ENCODE measurements at regions not wholly inside any gene's neighbourhood (a gene's known extent, or its start where the extent isn't known, plus 50 kb on each side); places are given as distances from the start of the nearest gene placed in this dataset.

DNA sequence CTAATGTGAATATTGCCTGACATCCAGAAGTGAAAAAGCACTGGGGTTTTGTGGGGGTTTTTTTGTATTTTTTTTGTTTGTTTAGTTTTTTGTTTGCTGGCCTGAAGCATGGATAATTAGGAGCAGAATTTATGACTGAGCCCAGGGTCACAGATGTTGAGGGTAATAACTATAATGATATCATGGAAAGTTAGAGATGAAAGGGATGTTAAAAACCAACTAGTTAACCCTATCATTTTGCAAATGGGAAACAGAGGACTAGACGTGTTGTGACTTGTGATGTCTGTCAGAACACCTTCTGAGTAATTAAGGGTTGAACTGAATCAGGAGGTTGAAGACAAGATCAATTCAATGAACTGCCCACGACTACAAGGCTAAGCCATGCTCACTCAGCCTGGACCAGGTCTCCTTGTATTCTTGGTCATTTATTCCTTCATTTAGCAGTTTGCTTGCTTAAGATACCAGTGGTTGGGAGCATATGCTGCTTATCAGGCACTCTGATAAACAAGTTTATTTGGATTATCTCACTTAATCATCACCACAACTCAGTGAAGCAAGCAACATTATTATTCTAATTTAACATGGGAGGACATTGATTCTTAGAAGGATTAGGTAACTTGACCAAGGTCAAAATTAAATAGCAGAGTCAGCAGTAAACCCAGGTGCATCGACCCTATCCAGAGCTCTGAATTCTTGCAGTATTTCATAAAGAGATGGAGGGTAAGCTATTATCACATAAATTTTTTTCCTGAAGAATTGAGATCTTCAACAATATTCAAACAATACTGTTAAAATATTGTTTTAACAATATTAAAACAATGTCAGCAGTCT, 75.7 kb upstream of the PIK3R1 start:
- Histone ChIP-seq H3K9me3 (ENCODE audit: control insufficient read depth, insufficient read depth, low read length) (no peaks in the 10 kb centered on the region; the same call in 1 of the 2 replicates), H3K4me3 (ENCODE audit: low read depth, low read length) (no peak overlapping the region), H3K9ac (ENCODE audit: low read depth, low read length) (no peak overlapping the region), H3K36me3 (ENCODE audit: control insufficient read depth, insufficient read depth, low read length) (no peaks in the 10 kb centered on the region), H3K27me3 (ENCODE audit: control insufficient read depth, insufficient read depth, low read length) (no peaks in the 10 kb centered on the region), H3K4me1 (ENCODE audit: control insufficient read depth, insufficient read depth, low read length) (0 out of 2 replicates have a peak, but pooled peaks cover 3% of the 10 kb centered on the region), H3K27ac (ENCODE audit: low read depth, low read length) (no peak overlapping the region)

DNA sequence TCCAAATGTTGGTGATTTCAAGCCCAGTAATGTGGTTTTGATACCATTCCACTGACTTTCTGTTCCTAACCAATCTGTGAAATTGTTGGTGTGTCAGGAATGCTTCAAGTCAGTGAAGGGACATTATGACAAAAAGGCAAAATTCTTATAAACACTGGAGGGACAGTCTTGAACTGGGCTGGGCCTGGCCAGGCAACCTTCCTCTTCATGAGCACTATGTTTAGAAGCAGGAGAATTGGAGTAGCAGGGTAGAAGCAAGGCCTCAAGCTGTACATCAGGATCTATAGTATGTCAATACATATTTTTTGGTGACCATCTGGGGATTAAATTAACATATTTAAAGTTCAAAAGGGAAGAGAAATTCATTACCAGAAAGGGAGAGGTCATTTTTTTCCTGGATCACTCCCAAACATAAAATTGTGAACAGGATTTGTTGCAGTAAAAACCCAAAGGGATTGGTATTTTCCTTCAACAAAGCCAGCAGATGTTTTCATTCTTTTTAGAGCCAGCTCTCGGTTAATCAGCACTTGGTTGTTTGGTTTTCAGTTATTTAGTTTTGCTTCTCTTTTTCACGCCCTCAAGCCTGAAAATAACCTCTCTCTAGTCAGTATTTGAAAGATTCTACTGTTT, 77.9 kb upstream of the PIK3R1 start:
- Histone ChIP-seq H3K27me3 (ENCODE audit: control insufficient read depth, insufficient read depth, low read length) (no peaks in the 10 kb centered on the region), H3K4me1 (ENCODE audit: control insufficient read depth, insufficient read depth, low read length) (peaks cover 10% of the 10 kb centered on the region), H3K9ac (ENCODE audit: low read depth, low read length) (no peak overlapping the region), H3K27ac (ENCODE audit: low read depth, low read length) (no peak overlapping the region), H3K9me3 (ENCODE audit: control insufficient read depth, insufficient read depth, low read length) (no peaks in the 10 kb centered on the region; the same call in 1 of the 2 replicates), H3K36me3 (ENCODE audit: control insufficient read depth, insufficient read depth, low read length) (no peaks in the 10 kb centered on the region), H3K4me3 (ENCODE audit: low read depth, low read length) (no peak overlapping the region)

DNA sequence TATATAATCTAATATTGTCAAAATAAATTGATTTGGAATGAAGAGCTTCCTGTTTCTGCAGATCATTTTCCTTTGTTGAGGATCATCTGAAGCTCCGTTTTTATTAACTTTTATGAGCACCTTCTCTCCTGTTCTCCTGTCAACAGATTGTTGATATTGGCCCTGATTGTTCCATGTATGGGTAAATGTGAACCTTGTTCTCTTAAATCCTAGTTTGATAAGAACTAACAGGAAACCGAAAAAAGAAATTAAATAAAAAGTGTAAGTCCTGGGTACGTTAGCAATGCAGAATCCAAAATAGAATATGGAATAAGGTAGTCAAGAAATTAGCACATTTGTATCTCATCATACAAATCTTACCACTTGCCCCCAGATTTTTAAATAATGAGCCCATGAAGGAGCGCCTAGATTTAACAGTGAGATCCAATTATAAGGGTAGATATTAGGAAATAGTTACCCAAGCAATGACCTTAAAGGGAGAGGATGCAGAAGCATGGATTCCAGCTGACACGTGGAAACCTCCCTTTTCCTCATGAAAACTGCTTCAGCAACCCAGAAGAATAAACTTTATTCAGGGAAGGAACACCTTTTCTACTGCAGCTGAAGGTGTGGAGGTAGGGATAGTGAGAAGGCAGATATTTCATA, 80.8 kb upstream of the PIK3R1 start:
- Histone ChIP-seq H3K4me3 (ENCODE audit: low read depth, low read length) (no peak overlapping the region), H3K36me3 (ENCODE audit: control insufficient read depth, insufficient read depth, low read length) (no peaks in the 10 kb centered on the region), H3K27ac (ENCODE audit: low read depth, low read length) (no peak overlapping the region), H3K9me3 (ENCODE audit: control insufficient read depth, insufficient read depth, low read length) (no peaks in the 10 kb centered on the region), H3K4me1 (ENCODE audit: control insufficient read depth, insufficient read depth, low read length) (peaks cover 8% of the 10 kb centered on the region), H3K9ac (ENCODE audit: low read depth, low read length) (no peak overlapping the region), H3K27me3 (ENCODE audit: control insufficient read depth, insufficient read depth, low read length) (no peaks in the 10 kb centered on the region)

DNA sequence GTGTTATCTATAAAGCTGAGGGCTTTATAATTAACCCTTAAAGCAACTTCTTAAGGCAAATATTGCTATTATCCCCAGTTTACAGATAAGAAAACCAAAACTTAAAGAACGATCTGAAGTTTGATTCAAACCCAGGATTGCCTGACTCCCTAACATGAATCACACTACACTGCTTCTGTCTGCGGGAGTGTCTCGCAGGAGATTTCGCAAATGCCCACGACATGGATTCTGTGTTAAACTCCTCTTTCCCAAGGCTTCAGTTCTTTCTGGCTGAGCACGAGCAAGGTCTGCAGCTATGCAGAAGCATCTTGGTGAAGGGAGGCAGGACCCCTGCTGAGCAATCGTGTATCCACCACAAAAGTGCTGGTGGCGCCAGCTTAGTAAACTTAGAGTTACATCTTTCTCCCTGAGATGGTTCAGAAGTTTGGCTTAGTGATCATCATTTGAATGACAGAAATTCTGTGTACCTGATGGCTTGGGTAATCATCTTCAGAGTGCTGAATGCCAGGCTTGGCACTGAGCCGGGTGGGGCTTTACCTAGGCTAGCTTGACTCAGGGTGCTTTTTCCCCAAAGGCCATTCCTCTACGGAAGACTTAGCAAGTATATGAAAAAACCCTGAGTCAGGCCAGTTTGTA, 81.4 kb upstream of the PIK3R1 start:
- H3K4me1 ChIP-seq (ENCODE audit: control insufficient read depth, insufficient read depth, low read length): peaks cover 6% of the 10 kb centered on the region
- H3K36me3 ChIP-seq (ENCODE audit: control insufficient read depth, insufficient read depth, low read length): no peaks in the 10 kb centered on the region
- no peak overlapping the region for H3K9ac ChIP-seq (ENCODE audit: low read depth, low read length)
- no peak overlapping the region for H3K4me3 ChIP-seq (ENCODE audit: low read depth, low read length)
- H3K9me3 ChIP-seq (ENCODE audit: control insufficient read depth, insufficient read depth, low read length): no peaks in the 10 kb centered on the region
- H3K27ac ChIP-seq (ENCODE audit: low read depth, low read length): no peak overlapping the region
- H3K27me3 ChIP-seq (ENCODE audit: control insufficient read depth, insufficient read depth, low read length): no peaks in the 10 kb centered on the region

DNA sequence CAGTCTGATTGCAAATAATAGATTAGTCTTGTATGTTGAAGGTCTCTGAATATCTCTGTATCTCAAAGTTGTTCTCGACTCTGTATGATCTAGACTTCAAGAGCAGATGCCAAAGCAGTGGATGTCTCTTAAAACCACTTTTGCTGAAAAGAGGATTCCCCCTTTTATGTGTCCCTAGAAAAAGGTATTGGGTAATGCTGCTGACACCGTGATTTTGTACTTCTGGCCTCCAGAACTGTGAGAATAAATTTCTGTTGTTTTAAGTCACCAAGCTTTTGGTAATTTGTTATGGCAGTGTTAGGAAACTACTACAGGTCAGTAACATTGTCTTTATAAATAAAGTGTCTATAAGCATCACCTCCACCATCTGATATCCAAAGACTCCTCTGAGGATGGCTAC, 85.3 kb upstream of the PIK3R1 start:
- H3K36me3 ChIP-seq (ENCODE audit: control insufficient read depth, insufficient read depth, low read length): no peaks in the 10 kb centered on the region
- no peak overlapping the region for H3K9ac ChIP-seq (ENCODE audit: low read depth, low read length)
- H3K9me3 ChIP-seq (ENCODE audit: control insufficient read depth, insufficient read depth, low read length): no peaks in the 10 kb centered on the region
- no peak overlapping the region for H3K27ac ChIP-seq (ENCODE audit: low read depth, low read length)
- H3K4me3 ChIP-seq (ENCODE audit: low read depth, low read length): no peak overlapping the region
- no peaks in the 10 kb centered on the region for H3K27me3 ChIP-seq (ENCODE audit: control insufficient read depth, insufficient read depth, low read length)
- H3K4me1 ChIP-seq (ENCODE audit: control insufficient read depth, insufficient read depth, low read length): peaks cover 6% of the 10 kb centered on the region

DNA sequence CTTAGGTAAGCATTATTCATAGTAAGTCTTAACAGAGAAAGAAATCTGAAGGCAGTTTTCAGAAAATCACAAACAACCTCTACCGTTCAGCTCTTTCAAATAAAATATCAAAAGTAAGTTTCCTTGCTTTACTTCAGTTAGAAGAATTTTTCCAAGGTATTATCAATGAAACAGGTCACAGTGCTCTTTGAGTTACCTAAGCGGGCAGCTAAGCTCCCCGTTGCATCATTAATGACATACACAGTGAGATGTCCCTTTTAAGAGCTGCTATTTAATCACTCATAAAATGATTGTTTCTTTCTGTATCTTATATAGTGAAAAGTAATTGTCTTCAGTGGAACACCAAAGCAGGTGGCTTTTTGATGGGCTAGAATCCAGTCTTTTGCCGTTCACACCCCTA, 86.2 kb upstream of the PIK3R1 start:
- H3K27me3 ChIP-seq (ENCODE audit: control insufficient read depth, insufficient read depth, low read length): no peaks in the 10 kb centered on the region
- no peak overlapping the region for H3K4me3 ChIP-seq (ENCODE audit: low read depth, low read length)
- H3K27ac ChIP-seq (ENCODE audit: low read depth, low read length): no peak overlapping the region
- no peaks in the 10 kb centered on the region for H3K9me3 ChIP-seq (ENCODE audit: control insufficient read depth, insufficient read depth, low read length)
- no peaks in the 10 kb centered on the region for H3K36me3 ChIP-seq (ENCODE audit: control insufficient read depth, insufficient read depth, low read length)
- H3K9ac ChIP-seq (ENCODE audit: low read depth, low read length): no peak overlapping the region
- H3K4me1 ChIP-seq (ENCODE audit: control insufficient read depth, insufficient read depth, low read length): peaks cover 5% of the 10 kb centered on the region

DNA sequence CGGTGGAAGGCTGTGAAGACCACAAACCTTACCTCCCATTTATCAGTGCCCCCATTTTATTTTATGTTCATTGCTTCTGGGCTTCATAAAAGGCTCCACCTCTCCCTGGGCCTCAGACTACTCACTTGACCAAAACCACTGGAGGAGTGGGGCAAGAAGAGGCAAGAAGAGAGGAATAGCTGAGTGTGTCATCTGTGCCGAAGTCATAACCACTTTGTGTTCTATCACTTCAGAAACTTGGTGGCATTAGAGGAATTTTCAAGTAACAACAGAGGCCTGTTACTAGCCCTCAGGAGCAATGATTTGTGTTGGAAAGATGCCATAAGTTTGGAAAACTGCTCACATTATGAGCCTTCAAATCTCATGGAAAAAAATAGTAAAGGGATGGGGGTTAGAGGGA, 88.7 kb upstream of the PIK3R1 start:
- Histone ChIP-seq H3K4me1 (ENCODE audit: control insufficient read depth, insufficient read depth, low read length) (no peaks in the 10 kb centered on the region), H3K9me3 (ENCODE audit: control insufficient read depth, insufficient read depth, low read length) (no peaks in the 10 kb centered on the region), H3K27ac (ENCODE audit: low read depth, low read length) (no peak overlapping the region), H3K9ac (ENCODE audit: low read depth, low read length) (no peak overlapping the region), H3K36me3 (ENCODE audit: control insufficient read depth, insufficient read depth, low read length) (no peaks in the 10 kb centered on the region), H3K27me3 (ENCODE audit: control insufficient read depth, insufficient read depth, low read length) (no peaks in the 10 kb centered on the region), H3K4me3 (ENCODE audit: low read depth, low read length) (no peak overlapping the region)

DNA sequence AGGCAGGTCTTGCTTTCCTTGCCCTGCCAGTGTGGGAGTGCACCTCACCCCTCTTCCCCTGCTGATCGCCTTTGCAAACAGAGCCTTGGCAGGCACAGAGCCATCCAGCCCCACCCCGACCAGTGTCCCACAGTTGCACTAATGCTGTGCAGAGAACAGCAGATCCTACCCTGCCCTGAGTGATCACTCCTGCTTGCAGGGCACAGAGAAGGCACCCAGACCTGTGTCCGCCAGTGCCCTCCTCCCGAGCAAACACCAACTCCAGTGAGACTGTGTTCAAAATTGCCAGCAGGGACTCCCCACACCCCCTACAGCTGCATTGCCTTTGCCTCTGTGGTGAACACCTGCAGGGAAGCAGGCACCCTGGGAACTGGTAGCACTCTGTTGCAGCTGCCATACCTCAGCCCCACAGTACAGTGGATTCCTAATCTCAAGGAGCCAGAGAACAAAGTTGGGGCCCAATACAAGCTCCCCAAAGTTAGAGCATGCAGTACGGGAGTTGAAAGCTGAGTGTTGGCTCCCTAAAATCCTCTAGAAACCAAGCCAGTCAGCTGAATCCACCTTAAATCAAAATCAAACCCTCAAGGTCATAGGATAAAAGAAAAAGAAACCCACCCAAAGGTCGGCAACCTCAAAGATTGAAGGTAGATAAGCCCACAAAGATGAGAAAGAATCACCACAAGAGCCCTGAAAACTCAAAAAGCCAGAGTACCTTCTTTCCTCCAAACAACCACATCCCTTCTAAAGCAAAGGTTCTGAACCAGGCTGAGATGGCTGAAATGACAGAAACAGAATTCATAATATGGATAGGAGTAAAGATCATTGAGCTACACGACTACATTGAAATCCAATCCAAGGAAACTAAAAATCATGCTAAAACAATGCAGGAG, 92.9 kb upstream of the PIK3R1 start:
- Histone ChIP-seq H3K9ac (ENCODE audit: low read depth, low read length) (no peak overlapping the region), H3K9me3 (ENCODE audit: control insufficient read depth, insufficient read depth, low read length) (no peaks in the 10 kb centered on the region), H3K27ac (ENCODE audit: low read depth, low read length) (no peak overlapping the region), H3K4me1 (ENCODE audit: control insufficient read depth, insufficient read depth, low read length) (no peaks in the 10 kb centered on the region), H3K36me3 (ENCODE audit: control insufficient read depth, insufficient read depth, low read length) (no peaks in the 10 kb centered on the region), H3K4me3 (ENCODE audit: low read depth, low read length) (no peak overlapping the region), H3K27me3 (ENCODE audit: control insufficient read depth, insufficient read depth, low read length) (no peaks in the 10 kb centered on the region)

DNA sequence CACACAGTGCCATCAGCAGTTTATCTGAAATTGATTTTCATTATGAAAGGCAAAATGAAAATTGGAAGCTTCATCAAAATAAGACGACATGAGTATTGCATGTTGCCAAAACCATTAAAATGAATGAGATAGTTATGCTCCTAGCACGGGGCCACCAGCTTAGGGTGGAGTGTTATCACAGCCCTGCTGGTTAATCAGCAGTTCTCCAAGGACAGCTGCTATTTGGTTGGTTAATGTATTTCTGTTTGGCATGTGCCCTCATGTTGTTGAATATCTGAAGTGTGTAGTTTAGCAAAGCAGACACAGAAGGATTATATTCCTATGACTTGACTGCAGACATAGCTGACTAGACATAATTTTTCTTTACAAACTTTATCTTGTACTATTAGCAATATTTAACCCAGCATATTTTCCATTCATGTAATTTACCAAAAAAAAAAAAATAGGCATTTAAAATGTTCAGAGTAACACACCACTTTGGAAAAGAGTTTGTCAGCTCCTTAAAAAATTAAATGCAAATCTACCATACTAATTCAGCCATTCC, 98.6 kb upstream of the PIK3R1 start:
- no peak overlapping the region for H3K27ac ChIP-seq (ENCODE audit: low read depth, low read length)
- no peaks in the 10 kb centered on the region for H3K9me3 ChIP-seq (ENCODE audit: control insufficient read depth, insufficient read depth, low read length)
- no peak overlapping the region for H3K4me3 ChIP-seq (ENCODE audit: low read depth, low read length)
- no peak overlapping the region for H3K9ac ChIP-seq (ENCODE audit: low read depth, low read length)
- no peaks in the 10 kb centered on the region for H3K36me3 ChIP-seq (ENCODE audit: control insufficient read depth, insufficient read depth, low read length)
- H3K27me3 ChIP-seq (ENCODE audit: control insufficient read depth, insufficient read depth, low read length): no peaks in the 10 kb centered on the region
- H3K4me1 ChIP-seq (ENCODE audit: control insufficient read depth, insufficient read depth, low read length): no peaks in the 10 kb centered on the region

DNA sequence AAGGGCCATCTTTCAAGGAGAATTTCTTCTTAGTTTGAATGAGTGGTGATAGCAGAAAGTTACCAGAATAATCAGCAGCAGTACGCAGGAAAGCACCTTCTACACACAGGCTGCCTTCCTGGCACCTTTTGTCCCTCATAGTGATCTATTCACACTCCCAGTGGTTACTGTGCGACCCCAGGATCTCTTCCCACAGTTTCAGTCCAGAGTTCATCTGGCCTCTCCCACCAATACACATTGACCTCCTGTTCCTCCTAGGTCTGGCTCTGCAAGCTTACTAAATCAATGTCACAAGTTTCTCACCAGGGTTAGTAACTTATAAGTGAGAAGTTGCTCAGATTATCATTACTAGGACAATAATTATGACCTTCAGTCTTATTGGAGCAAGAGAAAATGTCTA, 99.1 kb upstream of the PIK3R1 start:
- H3K4me1 ChIP-seq (ENCODE audit: control insufficient read depth, insufficient read depth, low read length): no peaks in the 10 kb centered on the region
- H3K27ac ChIP-seq (ENCODE audit: low read depth, low read length): no peak overlapping the region
- no peak overlapping the region for H3K4me3 ChIP-seq (ENCODE audit: low read depth, low read length)
- no peaks in the 10 kb centered on the region for H3K27me3 ChIP-seq (ENCODE audit: control insufficient read depth, insufficient read depth, low read length)
- no peaks in the 10 kb centered on the region for H3K36me3 ChIP-seq (ENCODE audit: control insufficient read depth, insufficient read depth, low read length)
- no peaks in the 10 kb centered on the region for H3K9me3 ChIP-seq (ENCODE audit: control insufficient read depth, insufficient read depth, low read length)
- H3K9ac ChIP-seq (ENCODE audit: low read depth, low read length): no peak overlapping the region

Data from HUES48 (cell line).